B cell (primary cell): ENCODE measurements at regions not wholly inside any gene's neighbourhood (a gene's known extent, or its start where the extent isn't known, plus 50 kb on each side); places are given as distances from the start of the nearest gene placed in this dataset.

Source experiments
- EZH2 ChIP-seq: IDR thresholded peaks from 2 replicates; pipeline ENCODE4 v1.6.1; 2012; ENCODE audit warnings: borderline replicate concordance, low read depth, mild to moderate bottlenecking, moderate library complexity, low read length; ENCODE audit not compliant: insufficient read depth, poor library complexity, severe bottlenecking
- TF ChIP-seq, protein P1 (sequence below): fragments of 200-600 bp; IDR thresholded peaks from one replicate; pipeline ENCODE4 v1.8.0; 2022; ENCODE audit warnings: antibody characterized with exemption, mild to moderate bottlenecking

DNA sequence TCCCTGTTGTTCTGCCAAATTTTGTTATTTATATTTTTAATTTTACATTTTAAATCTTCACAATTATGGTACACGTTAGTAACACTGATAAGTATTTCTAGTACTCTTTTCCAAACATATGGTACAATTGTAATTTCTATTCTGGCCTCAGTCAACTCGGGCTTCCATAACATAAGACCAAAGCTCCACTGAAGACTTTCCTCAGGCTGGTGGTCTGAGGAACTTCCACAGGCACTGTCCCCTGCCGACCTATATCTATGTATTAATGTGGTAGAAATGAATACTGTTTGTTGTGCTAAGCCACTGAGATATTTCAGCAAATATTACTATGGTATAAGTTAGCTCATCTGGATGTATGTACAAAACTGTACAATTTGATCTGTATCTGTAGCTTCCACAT lies 407.6 kb upstream of the ZNF804A start:
- TF ChIP-seq, protein P1, sequence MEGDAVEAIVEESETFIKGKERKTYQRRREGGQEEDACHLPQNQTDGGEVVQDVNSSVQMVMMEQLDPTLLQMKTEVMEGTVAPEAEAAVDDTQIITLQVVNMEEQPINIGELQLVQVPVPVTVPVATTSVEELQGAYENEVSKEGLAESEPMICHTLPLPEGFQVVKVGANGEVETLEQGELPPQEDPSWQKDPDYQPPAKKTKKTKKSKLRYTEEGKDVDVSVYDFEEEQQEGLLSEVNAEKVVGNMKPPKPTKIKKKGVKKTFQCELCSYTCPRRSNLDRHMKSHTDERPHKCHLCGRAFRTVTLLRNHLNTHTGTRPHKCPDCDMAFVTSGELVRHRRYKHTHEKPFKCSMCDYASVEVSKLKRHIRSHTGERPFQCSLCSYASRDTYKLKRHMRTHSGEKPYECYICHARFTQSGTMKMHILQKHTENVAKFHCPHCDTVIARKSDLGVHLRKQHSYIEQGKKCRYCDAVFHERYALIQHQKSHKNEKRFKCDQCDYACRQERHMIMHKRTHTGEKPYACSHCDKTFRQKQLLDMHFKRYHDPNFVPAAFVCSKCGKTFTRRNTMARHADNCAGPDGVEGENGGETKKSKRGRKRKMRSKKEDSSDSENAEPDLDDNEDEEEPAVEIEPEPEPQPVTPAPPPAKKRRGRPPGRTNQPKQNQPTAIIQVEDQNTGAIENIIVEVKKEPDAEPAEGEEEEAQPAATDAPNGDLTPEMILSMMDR = no peak
- no peak for TF ChIP-seq EZH2
